GM18505 (cell line): ENCODE measurements at regions not wholly inside any gene's neighbourhood (a gene's known extent, or its start where the extent isn't known, plus 50 kb on each side); places are given as distances from the start of the nearest gene placed in this dataset.

Experiments
- ATAC-seq: cut with Tn5 transposase; IDR thresholded peaks from one replicate; pipeline ENCODE4 v1.9.1; 2021; ENCODE audit not compliant: unreplicated experiment
- POLR2A ChIP-seq: IDR thresholded peaks from 4 replicates; pipeline ENCODE4 v1.6.1; 2011; ENCODE audit warnings: borderline replicate concordance; ENCODE audit not compliant: insufficient read depth, insufficient read length; ENCODE audit errors: extremely low read depth

- no peak for TF ChIP-seq POLR2A
- no peak for ATAC-seq
These were observed 162.2 kb downstream of the ZNF674 start for GRCh38 chrX:46383006-46383405.

GRCh38 chrX:46382595-46382994, 162.6 kb downstream of the ZNF674 start:
- no peak for ATAC-seq
- TF ChIP-seq POLR2A, result no peak

- ATAC-seq, result no peak
- no peak for TF ChIP-seq POLR2A
These were observed 163.6 kb downstream of the ZNF674 start for GRCh38 chrX:46381630-46382029.

GRCh38 chrX:46380148-46380752, 165.0 kb downstream of the ZNF674 start:
- TF ChIP-seq POLR2A, result no peak
- ATAC-seq, result no peak

GRCh38 chrX:46376246-46376885, 168.9 kb downstream of the ZNF674 start:
- no peak for TF ChIP-seq POLR2A
- ATAC-seq, result no peak

- no peak for ATAC-seq
- no peak for TF ChIP-seq POLR2A
These were observed 169.4 kb downstream of the ZNF674 start for GRCh38 chrX:46375831-46376230.

- ATAC-seq, result no peak
These were observed 170.8 kb downstream of the ZNF674 start for GRCh38 chrX:46374371-46374770.

GRCh38 chrX:46367491-46367890, 177.7 kb downstream of the ZNF674 start:
- TF ChIP-seq POLR2A, result no peak
- no peak for ATAC-seq

More at GRCh38 chrX:46374371-46374770, 170.8 kb downstream of the ZNF674 start:
- TF ChIP-seq POLR2A, result no peak

- TF ChIP-seq POLR2A, result no peak
These were observed 178.6 kb downstream of the ZNF674 start for GRCh38 chrX:46366381-46367207.

GRCh38 chrX:46354481-46354880, 190.7 kb downstream of the ZNF674 start:
- no peak for ATAC-seq
- no peak for TF ChIP-seq POLR2A

More at GRCh38 chrX:46366381-46367207, 178.6 kb downstream of the ZNF674 start:
- ATAC-seq, result no peak

- no peak for TF ChIP-seq POLR2A
- no peak for ATAC-seq
These were observed 203.4 kb downstream of the ZNF674 start for GRCh38 chrX:46341767-46342322.

- no peak for TF ChIP-seq POLR2A
- ATAC-seq, result no peak
These were observed 204.5 kb downstream of the ZNF674 start for GRCh38 chrX:46340696-46341095.

GRCh38 chrX:46333550-46333949, 211.7 kb downstream of the ZNF674 start:
- ATAC-seq, result no peak
- TF ChIP-seq POLR2A, result no peak

- ATAC-seq, result no peak
- TF ChIP-seq POLR2A, result no peak
These were observed 214.2 kb downstream of the ZNF674 start for GRCh38 chrX:46330981-46331380.

- TF ChIP-seq POLR2A, result no peak
- no peak for ATAC-seq
These were observed 214.7 kb downstream of the ZNF674 start for GRCh38 chrX:46330513-46330912.
